GM12878 (cell line): ENCODE measurements at regions not wholly inside any gene's neighbourhood (a gene's known extent, or its start where the extent isn't known, plus 50 kb on each side); places are given as distances from the start of the nearest gene placed in this dataset.

Experiments
- BRCA1 ChIP-seq: IDR thresholded peaks from 2 replicates; pipeline ENCODE4 v1.6.1; 2011; ENCODE audit warnings: low read depth, low read length, improper control_type of control experiment
- CBX5 ChIP-seq: sonication (generic); IDR thresholded peaks from 2 replicates; pipeline ENCODE4 v1.6.1; 2016; ENCODE audit warnings: low read depth, moderate library complexity, mild to moderate bottlenecking, inconsistent platforms
- EED ChIP-seq: sonication (generic); IDR thresholded peaks from 2 replicates; pipeline ENCODE4 v1.6.1; 2016; ENCODE audit warnings: antibody characterized with exemption, low read depth
- EGR1 ChIP-seq, 2 experiments: IDR thresholded peaks; 1 replicate in 1 of 2; 2 replicates in 1 of 2; pipeline ENCODE4 v1.6.1; 2011 to 2012; ENCODE audit warnings: low read depth in 2 of 2, low read length in 2 of 2, borderline replicate concordance in 1 of 2, mild to moderate bottlenecking in 1 of 2, moderate library complexity in 1 of 2
- TAF1 ChIP-seq: IDR thresholded peaks from 2 replicates; pipeline ENCODE4 v1.6.1; 2011; ENCODE audit warnings: mild to moderate bottlenecking, low read depth, low read length, borderline replicate concordance
- TF ChIP-seq, protein P1 (sequence below): fragments of 450-650 bp; IDR thresholded peaks from 2 replicates; pipeline ENCODE4 v1.6.1; 2017; ENCODE audit warnings: mild to moderate bottlenecking, moderate library complexity
- TF ChIP-seq, protein P2 (sequence below), 3 experiments: IDR thresholded peaks in 2 of 3; conservative IDR thresholded peaks in 1 of 3; 2 replicates each; pipeline ENCODE4 v1.5.1; 2011; ENCODE audit warnings: low read depth in 3 of 3, low read length in 3 of 3, mild to moderate bottlenecking in 3 of 3, control low read depth in 2 of 3, moderate library complexity in 2 of 3, inconsistent platforms in 1 of 3, mixed read lengths in 1 of 3; ENCODE audit not compliant: control insufficient read depth in 2 of 3, insufficient read depth in 1 of 3; ENCODE audit errors: extremely low read depth in 1 of 3
- TF ChIP-seq, protein P3 (sequence below): fragments of 450-650 bp; IDR thresholded peaks from 2 replicates; pipeline ENCODE4 v1.6.1; 2014; ENCODE audit warnings: mild to moderate bottlenecking

DNA sequence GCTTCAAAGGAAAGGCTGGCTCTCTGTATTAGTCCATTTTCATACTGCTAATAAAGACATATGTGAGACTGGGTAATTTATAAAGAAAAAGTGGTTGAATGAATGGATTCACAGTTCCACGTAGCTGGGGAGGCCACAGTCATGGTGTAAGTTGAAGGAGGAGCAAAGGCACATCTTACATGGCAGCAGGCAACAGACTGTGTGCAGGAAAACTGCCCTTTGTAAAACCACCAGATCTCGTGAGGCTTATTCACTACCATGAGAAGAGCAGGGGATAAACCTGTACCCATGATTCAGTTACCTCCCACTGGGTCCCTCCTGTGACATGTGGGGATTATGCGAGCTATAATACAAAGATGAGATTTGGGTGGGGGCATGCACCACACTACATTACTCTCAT, 1486.6 kb downstream of the PCDH7 start:
- TF ChIP-seq, protein P1, sequence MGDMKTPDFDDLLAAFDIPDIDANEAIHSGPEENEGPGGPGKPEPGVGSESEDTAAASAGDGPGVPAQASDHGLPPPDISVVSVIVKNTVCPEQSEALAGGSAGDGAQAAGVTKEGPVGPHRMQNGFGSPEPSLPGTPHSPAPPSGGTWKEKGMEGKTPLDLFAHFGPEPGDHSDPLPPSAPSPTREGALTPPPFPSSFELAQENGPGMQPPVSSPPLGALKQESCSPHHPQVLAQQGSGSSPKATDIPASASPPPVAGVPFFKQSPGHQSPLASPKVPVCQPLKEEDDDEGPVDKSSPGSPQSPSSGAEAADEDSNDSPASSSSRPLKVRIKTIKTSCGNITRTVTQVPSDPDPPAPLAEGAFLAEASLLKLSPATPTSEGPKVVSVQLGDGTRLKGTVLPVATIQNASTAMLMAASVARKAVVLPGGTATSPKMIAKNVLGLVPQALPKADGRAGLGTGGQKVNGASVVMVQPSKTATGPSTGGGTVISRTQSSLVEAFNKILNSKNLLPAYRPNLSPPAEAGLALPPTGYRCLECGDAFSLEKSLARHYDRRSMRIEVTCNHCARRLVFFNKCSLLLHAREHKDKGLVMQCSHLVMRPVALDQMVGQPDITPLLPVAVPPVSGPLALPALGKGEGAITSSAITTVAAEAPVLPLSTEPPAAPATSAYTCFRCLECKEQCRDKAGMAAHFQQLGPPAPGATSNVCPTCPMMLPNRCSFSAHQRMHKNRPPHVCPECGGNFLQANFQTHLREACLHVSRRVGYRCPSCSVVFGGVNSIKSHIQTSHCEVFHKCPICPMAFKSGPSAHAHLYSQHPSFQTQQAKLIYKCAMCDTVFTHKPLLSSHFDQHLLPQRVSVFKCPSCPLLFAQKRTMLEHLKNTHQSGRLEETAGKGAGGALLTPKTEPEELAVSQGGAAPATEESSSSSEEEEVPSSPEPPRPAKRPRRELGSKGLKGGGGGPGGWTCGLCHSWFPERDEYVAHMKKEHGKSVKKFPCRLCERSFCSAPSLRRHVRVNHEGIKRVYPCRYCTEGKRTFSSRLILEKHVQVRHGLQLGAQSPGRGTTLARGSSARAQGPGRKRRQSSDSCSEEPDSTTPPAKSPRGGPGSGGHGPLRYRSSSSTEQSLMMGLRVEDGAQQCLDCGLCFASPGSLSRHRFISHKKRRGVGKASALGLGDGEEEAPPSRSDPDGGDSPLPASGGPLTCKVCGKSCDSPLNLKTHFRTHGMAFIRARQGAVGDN, result no peak
- TF ChIP-seq, protein P2, sequence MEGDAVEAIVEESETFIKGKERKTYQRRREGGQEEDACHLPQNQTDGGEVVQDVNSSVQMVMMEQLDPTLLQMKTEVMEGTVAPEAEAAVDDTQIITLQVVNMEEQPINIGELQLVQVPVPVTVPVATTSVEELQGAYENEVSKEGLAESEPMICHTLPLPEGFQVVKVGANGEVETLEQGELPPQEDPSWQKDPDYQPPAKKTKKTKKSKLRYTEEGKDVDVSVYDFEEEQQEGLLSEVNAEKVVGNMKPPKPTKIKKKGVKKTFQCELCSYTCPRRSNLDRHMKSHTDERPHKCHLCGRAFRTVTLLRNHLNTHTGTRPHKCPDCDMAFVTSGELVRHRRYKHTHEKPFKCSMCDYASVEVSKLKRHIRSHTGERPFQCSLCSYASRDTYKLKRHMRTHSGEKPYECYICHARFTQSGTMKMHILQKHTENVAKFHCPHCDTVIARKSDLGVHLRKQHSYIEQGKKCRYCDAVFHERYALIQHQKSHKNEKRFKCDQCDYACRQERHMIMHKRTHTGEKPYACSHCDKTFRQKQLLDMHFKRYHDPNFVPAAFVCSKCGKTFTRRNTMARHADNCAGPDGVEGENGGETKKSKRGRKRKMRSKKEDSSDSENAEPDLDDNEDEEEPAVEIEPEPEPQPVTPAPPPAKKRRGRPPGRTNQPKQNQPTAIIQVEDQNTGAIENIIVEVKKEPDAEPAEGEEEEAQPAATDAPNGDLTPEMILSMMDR (IDR thresholded peaks at IDR 0.05 in 2 of 3, conservative IDR thresholded peaks at IDR 0.05 in 1 of 3; ENCODE audit: control insufficient read depth in 2 of 3, extremely low read depth in 1 of 3, insufficient read depth in 1 of 3, low read depth in 3 of 3, low read length in 3 of 3), result no peak
- TF ChIP-seq CBX5, result no peak
- TF ChIP-seq, protein P3, sequence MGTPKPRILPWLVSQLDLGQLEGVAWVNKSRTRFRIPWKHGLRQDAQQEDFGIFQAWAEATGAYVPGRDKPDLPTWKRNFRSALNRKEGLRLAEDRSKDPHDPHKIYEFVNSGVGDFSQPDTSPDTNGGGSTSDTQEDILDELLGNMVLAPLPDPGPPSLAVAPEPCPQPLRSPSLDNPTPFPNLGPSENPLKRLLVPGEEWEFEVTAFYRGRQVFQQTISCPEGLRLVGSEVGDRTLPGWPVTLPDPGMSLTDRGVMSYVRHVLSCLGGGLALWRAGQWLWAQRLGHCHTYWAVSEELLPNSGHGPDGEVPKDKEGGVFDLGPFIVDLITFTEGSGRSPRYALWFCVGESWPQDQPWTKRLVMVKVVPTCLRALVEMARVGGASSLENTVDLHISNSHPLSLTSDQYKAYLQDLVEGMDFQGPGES, result no peak
- TF ChIP-seq EED, result no peak
- TF ChIP-seq EGR1 (IDR thresholded peaks at IDR 0.05; ENCODE audit: borderline replicate concordance in 1 of 2, low read depth in 2 of 2, low read length in 2 of 2), result no peak
- TF ChIP-seq BRCA1, result no peak
- TF ChIP-seq TAF1, result no peak
